Lower leg skin (tissue), 4 donors: ENCODE measurements at regions not wholly inside any gene's neighbourhood (a gene's known extent, or its start where the extent isn't known, plus 50 kb on each side); places are given as distances from the start of the nearest gene placed in this dataset.

Experiments
- DNase-seq, 2 donors: peaks; one replicate each; pipeline ENCODE4 v3.0.0-alpha.2; 2019; ENCODE audit warnings: low spot score in 2 of 2
- H3K4me3 ChIP-seq: fragments of 200-600 bp; sonication (generic); 2 replicates; pipeline ENCODE4 v1.5.1; 2017; ENCODE audit warnings: mild to moderate bottlenecking, low read depth; ENCODE audit not compliant: poor library complexity, severe bottlenecking
- POLR2A ChIP-seq, 2 donors: fragments of 450-650 bp; IDR thresholded peaks; one replicate each; pipeline ENCODE4 v1.6.1; 2016 to 2017; ENCODE audit warnings: antibody characterized with exemption in 2 of 2, mild to moderate bottlenecking in 1 of 2, moderate library complexity in 1 of 2
- WGBS, 2 donors: methylation state at CpG; one replicate each; pipeline ENCODE4 v1.1.5; 2018; 5-methylcytosine and 5-hydroxymethylcytosine counted together
- intact Hi-C: fragments of 100-400 bp; cut with DNase I; formaldehyde crosslinking; loops from one replicate; pipeline ENCODE4 v1.15.0; 2023; ENCODE audit warnings: low total_unique reads
- TF ChIP-seq, protein P1 (sequence below), 3 donors: fragments of 450-650 bp; IDR thresholded peaks; one replicate each; pipeline ENCODE4 v1.5.1; 2016; ENCODE audit warnings: antibody characterized with exemption in 3 of 3, mild to moderate bottlenecking in 3 of 3, moderate library complexity in 2 of 3

DNA sequence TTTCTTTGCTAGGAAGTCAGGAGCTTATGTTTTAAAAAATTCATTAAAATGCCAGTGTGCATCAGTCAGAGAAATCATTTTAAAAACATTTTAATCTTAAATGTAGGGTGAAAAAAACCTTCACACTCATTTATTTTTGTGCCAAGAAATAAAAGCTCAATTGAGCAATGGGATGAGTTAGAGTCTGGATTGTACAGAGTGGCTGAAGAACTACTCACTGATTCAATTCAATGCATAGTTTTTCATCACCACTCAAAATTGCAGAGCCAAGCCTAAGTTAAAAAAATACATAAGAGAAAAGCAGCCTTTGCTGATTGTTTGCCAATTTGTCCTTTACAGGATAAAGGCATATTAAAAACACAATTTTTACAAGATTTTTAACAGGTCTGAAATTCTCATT, 168.2 kb upstream of the DMRTA1 start:
- intact Hi-C loops, result no loop called here
- DNase-seq, result no peak
- no peak overlapping the region for H3K4me3 ChIP-seq
- TF ChIP-seq, protein P1, sequence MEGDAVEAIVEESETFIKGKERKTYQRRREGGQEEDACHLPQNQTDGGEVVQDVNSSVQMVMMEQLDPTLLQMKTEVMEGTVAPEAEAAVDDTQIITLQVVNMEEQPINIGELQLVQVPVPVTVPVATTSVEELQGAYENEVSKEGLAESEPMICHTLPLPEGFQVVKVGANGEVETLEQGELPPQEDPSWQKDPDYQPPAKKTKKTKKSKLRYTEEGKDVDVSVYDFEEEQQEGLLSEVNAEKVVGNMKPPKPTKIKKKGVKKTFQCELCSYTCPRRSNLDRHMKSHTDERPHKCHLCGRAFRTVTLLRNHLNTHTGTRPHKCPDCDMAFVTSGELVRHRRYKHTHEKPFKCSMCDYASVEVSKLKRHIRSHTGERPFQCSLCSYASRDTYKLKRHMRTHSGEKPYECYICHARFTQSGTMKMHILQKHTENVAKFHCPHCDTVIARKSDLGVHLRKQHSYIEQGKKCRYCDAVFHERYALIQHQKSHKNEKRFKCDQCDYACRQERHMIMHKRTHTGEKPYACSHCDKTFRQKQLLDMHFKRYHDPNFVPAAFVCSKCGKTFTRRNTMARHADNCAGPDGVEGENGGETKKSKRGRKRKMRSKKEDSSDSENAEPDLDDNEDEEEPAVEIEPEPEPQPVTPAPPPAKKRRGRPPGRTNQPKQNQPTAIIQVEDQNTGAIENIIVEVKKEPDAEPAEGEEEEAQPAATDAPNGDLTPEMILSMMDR (IDR thresholded peaks at IDR 0.05), result no peak
- no peak for TF ChIP-seq POLR2A (IDR thresholded peaks at IDR 0.05)

DNA sequence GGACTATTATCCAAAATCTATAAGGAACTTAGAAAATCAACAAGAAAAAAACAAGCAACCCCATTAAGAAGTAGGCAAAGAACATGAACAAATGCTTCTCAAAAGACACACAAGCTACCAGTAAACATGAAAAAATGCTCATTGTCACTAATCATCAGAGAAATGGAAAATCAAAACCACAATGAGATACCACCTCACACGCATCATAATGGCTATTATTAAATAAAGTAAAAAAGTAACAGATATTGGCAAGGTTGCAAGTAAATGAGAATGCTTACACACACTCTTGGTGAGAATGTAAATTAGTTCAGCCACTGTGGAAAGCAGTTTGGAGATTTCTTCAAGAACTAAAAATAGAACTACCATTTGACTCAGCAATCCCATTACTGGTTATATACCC, 167.0 kb upstream of the DMRTA1 start:
- 85 to 88% methylated on average over 1 of the region's 1 CpG for WGBS, 2 donors
- no peak for DNase-seq
- H3K4me3 ChIP-seq, result no peak overlapping the region
- TF ChIP-seq, protein P1 (IDR thresholded peaks at IDR 0.05), result no peak
- no peak for TF ChIP-seq POLR2A (IDR thresholded peaks at IDR 0.05)
- intact Hi-C loops, result no loop called here

DNA sequence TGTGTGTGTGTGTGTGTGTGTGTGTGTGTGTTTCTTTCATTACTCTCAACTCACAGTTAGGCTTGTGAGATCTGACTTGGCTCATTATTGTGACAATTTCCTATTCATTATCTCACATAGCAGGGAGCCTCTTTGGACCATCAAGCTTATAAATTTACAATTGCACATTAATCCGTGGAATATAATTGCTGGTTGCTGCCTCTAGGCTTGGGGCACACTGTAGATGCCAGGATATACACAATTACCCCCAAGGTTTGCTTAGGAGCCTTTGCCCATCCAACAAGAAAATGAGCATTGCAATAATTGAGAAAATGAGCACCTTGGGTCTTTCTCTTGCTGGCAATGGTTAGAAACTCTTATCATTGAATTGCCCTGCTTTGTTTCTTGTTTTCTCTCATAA, 161.6 kb upstream of the DMRTA1 start:
- 45 to 50% methylated on average over 1 of the region's 1 CpG for WGBS, 2 donors
- TF ChIP-seq, protein P1 (IDR thresholded peaks at IDR 0.05), result no peak
- no peak for TF ChIP-seq POLR2A (IDR thresholded peaks at IDR 0.05)
- H3K4me3 ChIP-seq, result no peak overlapping the region
- intact Hi-C loops, result no loop called here
- DNase-seq, result no peak

DNA sequence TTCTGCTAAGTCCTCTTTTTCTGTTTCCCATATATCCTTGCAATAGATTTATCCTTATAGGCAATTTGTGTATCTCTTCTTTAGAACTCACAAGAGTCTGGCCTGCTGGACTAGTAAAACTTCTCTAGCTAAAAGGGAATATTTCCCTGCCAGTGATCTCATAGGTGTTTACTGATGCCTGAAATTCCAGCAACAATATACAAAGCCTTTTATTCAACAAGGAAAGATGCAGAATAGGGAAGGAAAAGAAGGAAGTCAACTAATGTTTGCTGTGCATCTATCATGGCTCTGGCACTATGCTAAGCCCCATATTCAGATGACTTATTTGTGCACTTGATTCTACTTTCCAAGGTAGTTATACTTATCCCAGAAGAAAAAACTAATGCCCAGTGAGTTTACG, 160.0 kb upstream of the DMRTA1 start:
- no peak overlapping the region for H3K4me3 ChIP-seq
- no peak for DNase-seq
- intact Hi-C loops, result no loop called here
- TF ChIP-seq, protein P1 (IDR thresholded peaks at IDR 0.05), result no peak
- TF ChIP-seq POLR2A (IDR thresholded peaks at IDR 0.05), result no peak
- WGBS, 2 donors, result 95 to 97% methylated on average over 1 of the region's 1 CpG

DNA sequence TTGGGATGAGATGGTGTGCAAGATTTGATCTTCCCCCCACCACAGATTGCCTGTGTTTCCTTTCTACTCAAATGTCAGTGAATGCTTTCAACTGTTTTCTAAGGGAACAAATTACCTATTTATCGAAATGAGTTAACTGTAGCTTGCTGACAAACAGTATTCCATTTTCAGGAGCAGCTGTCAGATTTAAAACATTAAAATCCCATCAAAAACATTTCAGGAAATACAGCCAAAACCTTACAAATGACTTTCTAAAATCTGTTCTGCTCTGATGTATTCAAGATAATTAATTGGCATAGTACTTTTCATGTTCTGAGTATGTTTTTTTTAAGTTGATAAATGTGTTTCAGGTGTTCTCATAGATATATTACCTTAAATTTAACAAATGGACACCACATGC, 158.0 kb upstream of the DMRTA1 start:
- TF ChIP-seq POLR2A (IDR thresholded peaks at IDR 0.05), result no peak
- intact Hi-C loops, result no loop called here
- H3K4me3 ChIP-seq, result no peak overlapping the region
- no peak for DNase-seq
- WGBS, 2 donors, result 78 to 85% methylated on average over 1 of the region's 1 CpG

DNA sequence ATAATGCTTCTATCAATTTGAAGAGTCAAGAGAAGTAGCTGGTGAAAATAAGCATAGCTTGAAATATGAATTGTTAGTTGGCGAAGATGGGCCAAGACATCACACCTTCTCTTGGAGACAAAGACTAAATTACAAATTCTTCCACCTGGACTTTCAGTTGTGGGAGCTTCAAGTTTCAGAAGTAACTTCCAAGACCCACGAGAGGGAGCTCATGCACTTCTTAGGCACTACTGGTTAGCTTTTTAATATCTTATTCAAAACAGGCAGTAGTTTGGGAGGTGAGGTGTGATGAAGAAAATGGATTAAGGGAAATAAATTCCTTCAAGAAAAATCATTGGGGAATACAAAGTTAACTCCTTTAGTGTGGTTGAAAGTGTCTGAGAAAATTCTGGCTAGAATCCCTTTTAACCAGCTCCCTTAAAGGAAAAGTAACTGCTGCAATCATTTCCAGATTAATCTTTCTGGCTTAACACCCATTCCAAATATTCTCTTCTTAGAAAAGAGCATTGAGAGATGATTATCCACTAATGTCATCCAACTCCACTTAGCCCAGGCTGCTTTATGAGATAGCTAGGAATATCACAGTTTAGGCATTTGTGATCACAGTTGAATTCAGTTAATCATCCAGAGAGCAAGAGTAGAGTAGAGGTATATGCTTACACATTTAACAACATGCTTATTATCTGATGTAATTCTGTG, 139.5 kb upstream of the DMRTA1 start:
- intact Hi-C loops, result no loop called here
- H3K4me3 ChIP-seq, result no peak overlapping the region
- DNase-seq, result no peak
- no peak for TF ChIP-seq POLR2A (IDR thresholded peaks at IDR 0.05)
- 27 to 31% methylated on average over 2 of the region's 2 CpGs for WGBS, 2 donors

DNA sequence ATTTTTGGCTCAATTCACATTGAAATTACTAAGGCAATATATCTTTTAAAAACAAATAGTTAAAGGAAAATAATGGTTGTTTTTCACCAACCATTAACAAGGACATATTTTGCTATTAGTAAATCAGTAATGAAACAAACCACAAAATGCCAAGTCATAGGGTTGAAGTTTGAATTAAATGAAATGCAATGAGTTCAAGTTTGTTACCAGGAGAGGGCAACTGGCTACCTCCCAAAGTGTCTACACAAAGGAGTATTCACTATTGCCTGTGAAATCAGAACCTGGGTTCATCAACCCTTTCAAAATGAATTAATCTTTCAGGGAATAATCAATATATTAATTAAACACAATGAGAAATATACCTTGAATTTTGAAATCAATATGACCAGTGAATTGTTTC, 138.4 kb upstream of the DMRTA1 start:
- intact Hi-C loops, result no loop called here
- no peak for TF ChIP-seq POLR2A (IDR thresholded peaks at IDR 0.05)
- TF ChIP-seq, protein P1 (IDR thresholded peaks at IDR 0.05), result no peak
- DNase-seq, result no peak
- no peak overlapping the region for H3K4me3 ChIP-seq
